ENCODE measurements at regions not wholly inside any gene's neighbourhood (a gene's known extent, or its start where the extent isn't known, plus 50 kb on each side); places are given as distances from the start of the nearest gene placed in this dataset.

DNA sequence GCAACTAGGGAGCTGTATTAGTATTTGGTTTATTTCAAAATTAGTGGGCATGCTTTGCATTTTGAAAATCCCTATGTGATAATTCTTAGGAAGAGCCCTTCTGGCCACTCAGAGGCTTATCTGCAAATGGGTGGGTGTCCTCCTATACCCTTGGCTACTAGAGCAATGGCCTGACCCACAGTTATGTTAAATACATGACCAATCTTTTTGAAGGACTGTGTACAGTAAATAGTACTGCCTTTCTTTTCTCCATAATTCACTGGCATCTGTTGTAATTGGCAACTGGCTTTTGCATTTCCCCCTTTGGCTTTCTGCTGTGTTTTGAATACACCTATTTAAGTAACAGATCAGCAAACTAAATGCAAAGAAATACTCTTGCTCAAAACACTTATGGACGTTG is 175.4 kb downstream of the ANXA2 start:
- no peak overlapping the region for H3K27ac ChIP-seq
- TF ChIP-seq, protein P1, sequence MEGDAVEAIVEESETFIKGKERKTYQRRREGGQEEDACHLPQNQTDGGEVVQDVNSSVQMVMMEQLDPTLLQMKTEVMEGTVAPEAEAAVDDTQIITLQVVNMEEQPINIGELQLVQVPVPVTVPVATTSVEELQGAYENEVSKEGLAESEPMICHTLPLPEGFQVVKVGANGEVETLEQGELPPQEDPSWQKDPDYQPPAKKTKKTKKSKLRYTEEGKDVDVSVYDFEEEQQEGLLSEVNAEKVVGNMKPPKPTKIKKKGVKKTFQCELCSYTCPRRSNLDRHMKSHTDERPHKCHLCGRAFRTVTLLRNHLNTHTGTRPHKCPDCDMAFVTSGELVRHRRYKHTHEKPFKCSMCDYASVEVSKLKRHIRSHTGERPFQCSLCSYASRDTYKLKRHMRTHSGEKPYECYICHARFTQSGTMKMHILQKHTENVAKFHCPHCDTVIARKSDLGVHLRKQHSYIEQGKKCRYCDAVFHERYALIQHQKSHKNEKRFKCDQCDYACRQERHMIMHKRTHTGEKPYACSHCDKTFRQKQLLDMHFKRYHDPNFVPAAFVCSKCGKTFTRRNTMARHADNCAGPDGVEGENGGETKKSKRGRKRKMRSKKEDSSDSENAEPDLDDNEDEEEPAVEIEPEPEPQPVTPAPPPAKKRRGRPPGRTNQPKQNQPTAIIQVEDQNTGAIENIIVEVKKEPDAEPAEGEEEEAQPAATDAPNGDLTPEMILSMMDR (conservative IDR thresholded peaks at IDR 0.05): no peak
- no peak for TF ChIP-seq ZFX (IDR thresholded peaks at IDR 0.05)

DNA sequence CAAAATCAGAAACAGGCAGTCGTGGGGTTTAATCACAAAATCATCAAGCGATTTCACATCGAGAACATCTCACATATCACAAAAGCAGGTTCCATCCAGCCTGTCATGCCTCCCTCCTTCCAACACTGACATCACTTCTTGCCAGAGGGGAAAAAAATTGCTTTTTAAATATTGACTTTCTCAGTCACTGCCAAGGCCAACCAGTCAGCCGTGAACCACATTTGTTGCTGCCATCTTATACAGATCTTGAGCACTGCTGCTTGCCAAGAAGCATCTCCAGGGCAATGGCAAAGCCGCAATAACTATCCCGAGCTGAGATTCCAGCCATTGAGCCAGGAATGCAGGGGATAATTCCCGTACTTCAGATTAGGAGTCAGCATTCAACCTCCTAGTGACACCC is 174.6 kb downstream of the ANXA2 start:
- TF ChIP-seq ZFX (IDR thresholded peaks at IDR 0.05): no peak
- TF ChIP-seq, protein P1 (conservative IDR thresholded peaks at IDR 0.05): no peak
- peak overlapping the region; percentile 37; the same call in 1 of the 2 replicates for H3K27ac ChIP-seq

DNA sequence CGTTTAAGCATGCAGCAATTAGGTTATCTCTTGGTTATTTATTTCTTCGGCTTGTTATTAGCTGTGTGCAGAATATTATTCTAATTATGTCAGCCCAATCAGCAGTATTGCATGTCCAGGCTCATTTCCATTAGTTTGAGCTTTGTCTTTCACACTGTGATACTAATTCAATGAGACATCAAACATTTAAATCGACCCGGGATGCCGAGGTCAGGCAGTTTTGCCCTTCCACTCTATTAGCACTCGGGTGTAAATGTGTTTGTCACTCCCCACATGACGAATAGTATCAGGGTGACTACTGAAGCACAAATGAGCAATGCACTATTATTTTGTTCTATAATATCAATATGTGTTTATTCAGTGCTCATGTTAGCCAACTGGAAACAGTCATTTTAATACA is 170.9 kb downstream of the ANXA2 start:
- TF ChIP-seq, protein P1 (conservative IDR thresholded peaks at IDR 0.05): no peak
- TF ChIP-seq ZFX (IDR thresholded peaks at IDR 0.05): no peak

DNA sequence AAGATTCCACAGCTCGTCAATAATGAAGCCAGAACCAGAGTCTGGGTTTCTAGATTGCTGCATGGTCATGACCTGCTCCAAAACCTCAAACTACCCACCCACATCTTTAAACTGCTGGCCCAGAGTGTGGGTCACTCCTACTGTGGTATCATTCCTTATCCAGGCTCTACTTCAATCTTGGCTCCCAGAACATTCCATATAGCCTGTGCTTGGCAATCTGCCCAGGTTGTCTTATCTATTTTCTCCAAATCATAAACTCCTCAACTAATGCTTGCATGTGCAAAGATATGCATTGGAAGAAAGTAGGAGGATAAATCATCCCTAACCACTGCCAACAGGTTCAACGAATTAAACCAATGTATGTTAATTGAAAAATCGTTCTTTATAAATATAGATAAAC is 169.7 kb downstream of the ANXA2 start:
- H3K27ac ChIP-seq: no peak overlapping the region
- no peak for TF ChIP-seq ZFX (IDR thresholded peaks at IDR 0.05)
- TF ChIP-seq, protein P1 (conservative IDR thresholded peaks at IDR 0.05): no peak

More for the DNA sequence above, 170.9 kb downstream of the ANXA2 start:
- H3K27ac ChIP-seq: no peak overlapping the region

DNA sequence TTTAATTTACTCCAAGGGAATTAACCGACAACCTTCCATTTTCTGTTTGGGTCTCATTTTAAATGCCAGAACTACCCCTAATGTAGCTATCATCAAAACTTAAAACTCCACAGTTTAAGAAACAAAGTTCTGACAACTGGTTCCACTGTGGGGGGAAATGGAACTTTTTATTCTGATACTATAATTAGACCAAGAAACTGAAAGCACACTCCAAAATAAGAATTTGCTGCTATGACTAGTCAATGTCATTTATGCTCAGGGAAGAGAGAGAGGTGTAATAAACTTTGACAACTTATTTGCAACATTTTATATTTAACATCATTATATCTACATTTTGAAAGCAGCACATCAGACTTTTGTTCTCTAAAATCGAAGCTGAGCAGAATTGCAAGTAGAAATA is 169.2 kb downstream of the ANXA2 start:
- TF ChIP-seq ZFX (IDR thresholded peaks at IDR 0.05): no peak
- TF ChIP-seq, protein P1 (conservative IDR thresholded peaks at IDR 0.05): no peak
- H3K27ac ChIP-seq: no peak overlapping the region

DNA sequence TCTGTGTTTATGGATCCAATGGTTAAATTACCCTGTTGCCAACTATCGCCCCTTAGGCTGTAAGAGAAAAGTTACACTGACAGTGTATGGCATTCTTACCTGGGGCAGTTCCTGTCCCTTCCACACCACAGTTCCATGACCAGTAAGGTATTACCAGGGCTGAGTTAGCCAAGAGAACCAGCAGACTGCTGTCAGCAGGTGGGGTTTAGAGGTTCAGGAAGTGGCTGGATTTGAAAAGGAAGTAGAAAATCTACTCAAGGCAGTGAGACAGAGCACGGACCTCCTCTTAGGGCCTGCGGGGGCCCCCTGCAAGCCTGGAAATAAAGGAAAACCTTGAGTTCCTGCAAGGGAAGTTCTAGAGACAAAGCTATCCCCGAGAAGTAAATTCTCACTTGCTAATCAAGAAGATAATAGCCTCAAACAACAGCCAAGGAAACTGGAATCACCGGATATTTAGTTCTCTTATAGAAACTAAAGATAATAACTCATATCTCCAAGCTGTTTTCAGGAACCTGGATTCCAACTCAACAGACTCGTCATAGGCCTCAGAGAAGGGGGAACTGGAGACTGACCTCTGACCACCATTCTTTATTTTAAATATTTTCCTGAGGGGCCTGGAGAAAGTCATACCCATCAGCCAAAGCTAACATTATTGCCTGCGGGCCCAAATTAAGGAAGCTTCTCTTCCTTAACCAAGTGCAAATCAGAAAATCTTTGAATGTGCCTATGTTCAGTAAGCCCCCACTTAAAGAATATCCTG is 161.7 kb downstream of the ANXA2 start:
- TF ChIP-seq, protein P1 (conservative IDR thresholded peaks at IDR 0.05): no peak
- no peak for TF ChIP-seq ZFX (IDR thresholded peaks at IDR 0.05)

DNA sequence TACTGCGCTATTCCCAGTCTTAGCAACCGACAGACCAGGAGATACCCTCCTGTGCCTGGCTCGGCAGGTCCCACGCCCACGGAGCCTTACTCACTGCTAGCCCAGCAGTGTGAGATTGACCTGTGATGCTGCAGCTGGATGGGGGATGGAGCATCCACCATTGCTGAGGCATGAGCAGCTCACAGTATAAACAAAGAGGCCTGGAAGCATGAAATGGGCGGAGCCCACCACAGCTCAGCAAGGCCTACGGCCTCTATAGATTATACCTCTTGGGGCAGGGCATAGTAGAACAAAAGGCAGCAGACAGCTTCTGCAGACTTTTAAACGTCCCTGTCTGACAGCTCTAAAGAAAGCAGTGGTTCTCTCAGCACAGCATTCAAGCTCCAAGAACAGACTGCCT is 160.3 kb downstream of the ANXA2 start:
- TF ChIP-seq, protein P1 (conservative IDR thresholded peaks at IDR 0.05): no peak
- TF ChIP-seq ZFX (IDR thresholded peaks at IDR 0.05): no peak
- H3K27ac ChIP-seq: no peak overlapping the region

More for the DNA sequence above, 161.7 kb downstream of the ANXA2 start:
- no peak overlapping the region for H3K27ac ChIP-seq

Measured in C4-2B (cell line).